Nephron progenitor cell (in vitro differentiated cells): ENCODE measurements at regions not wholly inside any gene's neighbourhood (a gene's known extent, or its start where the extent isn't known, plus 50 kb on each side); places are given as distances from the start of the nearest gene placed in this dataset.

Experiments used
- DNase-seq: peaks from one replicate; pipeline ENCODE4 v3.0.0; 2021
- H3K27ac Mint-ChIP-seq: 2 replicates; pipeline ENCODE4 v1.8.0; 2021; ENCODE audit warnings: mild to moderate bottlenecking, moderate library complexity, mixed read lengths
- H3K27me3 Mint-ChIP-seq: 2 replicates; pipeline ENCODE4 v1.8.0; 2021; ENCODE audit warnings: mild to moderate bottlenecking, low read depth, mixed read lengths; ENCODE audit not compliant: poor library complexity
- H3K36me3 Mint-ChIP-seq: 2 replicates; pipeline ENCODE4 v1.8.0; 2021; ENCODE audit warnings: low read depth, mixed read lengths
- H3K4me1 Mint-ChIP-seq: 2 replicates; pipeline ENCODE4 v1.8.0; 2021; ENCODE audit warnings: mixed read lengths
- H3K4me3 Mint-ChIP-seq: 2 replicates; pipeline ENCODE4 v1.8.0; 2021; ENCODE audit warnings: mild to moderate bottlenecking, moderate library complexity, mixed read lengths
- H3K9me3 Mint-ChIP-seq: 2 replicates; pipeline ENCODE4 v1.8.0; 2021; ENCODE audit warnings: mild to moderate bottlenecking, moderate library complexity, mixed read lengths
- TF ChIP-seq, protein P1 (sequence below): fragments of 200-600 bp; sonication (generic); IDR thresholded peaks from 2 replicates; pipeline ENCODE4 v1.5.0; 2021; ENCODE audit warnings: antibody characterized with exemption

- TF ChIP-seq, protein P1, sequence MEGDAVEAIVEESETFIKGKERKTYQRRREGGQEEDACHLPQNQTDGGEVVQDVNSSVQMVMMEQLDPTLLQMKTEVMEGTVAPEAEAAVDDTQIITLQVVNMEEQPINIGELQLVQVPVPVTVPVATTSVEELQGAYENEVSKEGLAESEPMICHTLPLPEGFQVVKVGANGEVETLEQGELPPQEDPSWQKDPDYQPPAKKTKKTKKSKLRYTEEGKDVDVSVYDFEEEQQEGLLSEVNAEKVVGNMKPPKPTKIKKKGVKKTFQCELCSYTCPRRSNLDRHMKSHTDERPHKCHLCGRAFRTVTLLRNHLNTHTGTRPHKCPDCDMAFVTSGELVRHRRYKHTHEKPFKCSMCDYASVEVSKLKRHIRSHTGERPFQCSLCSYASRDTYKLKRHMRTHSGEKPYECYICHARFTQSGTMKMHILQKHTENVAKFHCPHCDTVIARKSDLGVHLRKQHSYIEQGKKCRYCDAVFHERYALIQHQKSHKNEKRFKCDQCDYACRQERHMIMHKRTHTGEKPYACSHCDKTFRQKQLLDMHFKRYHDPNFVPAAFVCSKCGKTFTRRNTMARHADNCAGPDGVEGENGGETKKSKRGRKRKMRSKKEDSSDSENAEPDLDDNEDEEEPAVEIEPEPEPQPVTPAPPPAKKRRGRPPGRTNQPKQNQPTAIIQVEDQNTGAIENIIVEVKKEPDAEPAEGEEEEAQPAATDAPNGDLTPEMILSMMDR = no peak
- Mint-ChIP-seq H3K4me1 (peaks cover 12% of the 10 kb centered on the region), H3K36me3 (no peaks in the 10 kb centered on the region), H3K9me3 (no peaks in the 10 kb centered on the region), H3K27ac (no peak overlapping the region), H3K27me3 (no peaks in the 10 kb centered on the region), H3K4me3 (no peak overlapping the region)
- no peak for DNase-seq
Observed at GRCh38 chr18:68431922-68432198, 283.0 kb downstream of the TMX3 start.

GRCh38 chr18:68431111-68431921, 283.6 kb downstream of the TMX3 start:
- Mint-ChIP-seq H3K4me3 (no peak overlapping the region), H3K27me3 (no peaks in the 10 kb centered on the region), H3K4me1 (peaks cover 12% of the 10 kb centered on the region), H3K36me3 (no peaks in the 10 kb centered on the region), H3K27ac (no peak overlapping the region), H3K9me3 (no peaks in the 10 kb centered on the region)
- TF ChIP-seq, protein P1 = no peak
- no peak for DNase-seq

- no peak overlapping the region for H3K4me3 Mint-ChIP-seq
- H3K9me3 Mint-ChIP-seq = no peaks in the 10 kb centered on the region
Observed at GRCh38 chr18:68429841-68430240, 285.1 kb downstream of the TMX3 start.

GRCh38 chr18:68429111-68429510, 285.8 kb downstream of the TMX3 start:
- H3K9me3 Mint-ChIP-seq = no peaks in the 10 kb centered on the region
- no peak overlapping the region for H3K27ac Mint-ChIP-seq
- TF ChIP-seq, protein P1 = no peak
- H3K27me3 Mint-ChIP-seq = no peaks in the 10 kb centered on the region
- peaks cover 12% of the 10 kb centered on the region for H3K4me1 Mint-ChIP-seq
- no peaks in the 10 kb centered on the region for H3K36me3 Mint-ChIP-seq
- no peak overlapping the region for H3K4me3 Mint-ChIP-seq
- DNase-seq = no peak

More at GRCh38 chr18:68429841-68430240, 285.1 kb downstream of the TMX3 start:
- DNase-seq = no peak
- Mint-ChIP-seq H3K27me3 (no peaks in the 10 kb centered on the region), H3K27ac (no peak overlapping the region), H3K4me1 (peaks cover 12% of the 10 kb centered on the region), H3K36me3 (no peaks in the 10 kb centered on the region)
- TF ChIP-seq, protein P1 = no peak

- H3K4me3 Mint-ChIP-seq = no peak overlapping the region
- TF ChIP-seq, protein P1 = no peak
- H3K27me3 Mint-ChIP-seq = no peaks in the 10 kb centered on the region
- H3K27ac Mint-ChIP-seq = no peak overlapping the region
- H3K36me3 Mint-ChIP-seq = no peaks in the 10 kb centered on the region
- H3K9me3 Mint-ChIP-seq = no peaks in the 10 kb centered on the region
- no peak for DNase-seq
- peaks cover 12% of the 10 kb centered on the region for H3K4me1 Mint-ChIP-seq
Observed at GRCh38 chr18:68428661-68429060, 286.2 kb downstream of the TMX3 start.

GRCh38 chr18:68427951-68428401, 286.9 kb downstream of the TMX3 start:
- H3K27ac Mint-ChIP-seq = no peak overlapping the region

More at GRCh38 chr18:68427951-68428401, 286.9 kb downstream of the TMX3 start:
- H3K27me3 Mint-ChIP-seq = no peaks in the 10 kb centered on the region
- DNase-seq = no peak
- no peak overlapping the region for H3K4me3 Mint-ChIP-seq
- TF ChIP-seq, protein P1 = no peak
- H3K4me1 Mint-ChIP-seq = peaks cover 12% of the 10 kb centered on the region
- H3K9me3 Mint-ChIP-seq = no peaks in the 10 kb centered on the region
- no peaks in the 10 kb centered on the region for H3K36me3 Mint-ChIP-seq
